HG02642 (cell line): ENCODE measurements at regions not wholly inside any gene's neighbourhood (a gene's known extent, or its start where the extent isn't known, plus 50 kb on each side); places are given as distances from the start of the nearest gene placed in this dataset.

Experiments
- ATAC-seq: cut with Tn5 transposase; IDR thresholded peaks from one replicate; pipeline ENCODE4 v1.9.1; 2021; ENCODE audit warnings: mild to moderate bottlenecking; ENCODE audit not compliant: unreplicated experiment, poor library complexity

DNA sequence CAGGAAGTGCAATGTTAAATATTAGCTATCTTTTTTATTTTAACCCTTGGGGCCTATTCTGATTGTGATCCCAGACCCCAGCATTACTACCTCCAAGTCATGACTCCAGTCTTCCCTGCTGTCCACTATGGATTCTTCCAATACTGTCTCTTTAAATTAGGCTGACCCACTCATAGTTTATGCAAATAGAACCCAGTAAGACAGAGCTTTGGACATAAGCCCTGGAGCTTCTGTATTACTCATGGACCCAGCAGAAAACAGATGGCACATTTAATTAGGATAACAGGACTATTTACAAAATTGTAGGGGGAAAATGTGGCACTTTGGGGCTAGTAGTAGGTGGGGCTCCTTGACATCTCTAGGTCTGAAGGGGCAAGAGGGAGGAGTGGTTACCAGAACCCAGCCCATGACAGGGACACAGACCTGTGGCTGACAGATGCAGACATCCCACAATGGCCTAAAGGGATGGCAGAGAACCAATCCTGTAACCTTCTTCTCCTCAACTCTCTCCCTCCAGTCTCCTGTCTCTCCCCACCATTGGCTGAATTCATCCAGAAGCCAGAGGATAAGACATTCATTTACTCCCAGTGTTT lies 233.5 kb downstream of the OMA1 start:
- ATAC-seq, result no peak

DNA sequence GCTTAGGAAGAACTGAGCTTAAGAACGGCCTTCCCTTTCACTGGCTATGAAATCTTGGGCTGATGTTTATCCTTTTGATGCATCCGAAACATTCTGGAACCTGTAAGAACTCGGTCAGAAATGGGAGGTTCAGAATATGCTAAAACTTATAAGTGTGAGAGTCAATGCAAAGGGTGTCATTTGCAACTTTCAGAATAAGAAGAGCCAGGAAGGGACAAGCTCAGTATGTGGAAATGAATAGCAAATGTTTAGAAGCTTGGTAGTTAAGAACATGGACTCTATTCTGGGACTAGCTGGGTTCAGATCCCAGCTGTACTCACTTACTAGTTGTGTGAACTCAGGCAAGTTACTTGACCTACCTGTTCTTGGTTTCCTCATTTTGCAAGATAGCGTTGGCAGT lies 234.1 kb downstream of the OMA1 start:
- ATAC-seq, result no peak

DNA sequence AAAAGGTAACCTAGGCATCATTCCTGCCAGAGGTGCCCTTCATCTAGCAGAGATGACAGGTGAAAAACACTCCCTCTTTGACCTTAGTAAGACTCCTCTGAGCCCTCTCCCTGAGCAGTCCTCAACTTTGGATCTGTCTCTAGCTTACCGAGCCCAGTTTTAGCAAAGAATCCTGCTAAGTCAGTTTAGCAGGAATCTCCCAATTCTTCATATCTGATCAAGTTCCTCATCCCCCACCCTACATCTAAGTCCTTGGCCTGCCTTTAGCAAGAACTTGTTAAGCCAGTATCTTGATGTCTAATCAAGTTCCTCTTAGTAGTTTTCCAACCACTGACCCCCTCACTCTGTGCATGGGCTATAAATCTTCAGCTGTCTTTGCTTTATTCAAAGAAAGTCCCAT lies 235.6 kb downstream of the OMA1 start:
- no peak for ATAC-seq

DNA sequence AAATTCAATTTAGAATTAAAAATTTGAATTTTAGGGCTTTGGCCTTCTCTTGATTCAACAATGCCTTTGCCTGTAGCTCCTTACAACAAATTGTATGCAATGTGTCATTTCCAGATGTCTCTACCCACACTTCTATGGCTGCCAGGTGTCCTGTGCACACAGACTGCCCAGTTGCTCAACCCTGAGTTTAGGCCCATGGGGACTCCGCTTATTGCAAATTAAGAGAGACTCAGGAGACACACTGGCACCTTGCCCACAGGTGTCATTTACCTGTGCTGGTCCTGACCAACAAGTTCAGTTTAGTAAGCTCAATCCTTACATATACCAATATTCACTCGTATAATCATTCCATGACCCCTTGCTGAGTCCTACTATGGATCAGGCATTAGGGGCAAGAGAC lies 236.1 kb downstream of the OMA1 start:
- ATAC-seq, result no peak

DNA sequence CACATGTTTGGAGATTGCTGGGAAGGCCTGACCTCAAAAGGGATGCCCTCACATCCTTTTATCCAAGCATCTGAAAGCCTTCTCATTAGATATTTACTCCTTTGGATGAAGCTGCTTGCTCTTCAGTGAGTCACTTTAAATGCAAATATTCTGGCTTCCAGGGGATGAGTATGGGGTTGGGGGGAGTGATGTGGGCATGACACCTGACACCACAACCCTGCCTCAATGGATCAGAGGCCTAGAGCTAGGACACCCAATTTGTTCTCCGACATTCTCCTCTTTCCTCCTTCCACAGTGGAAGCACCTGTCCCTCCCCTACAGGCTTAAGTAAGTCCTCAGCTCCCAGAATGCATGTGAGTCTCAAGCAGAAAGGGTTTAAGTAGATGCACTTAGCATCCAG lies 238.3 kb downstream of the OMA1 start:
- no peak for ATAC-seq

DNA sequence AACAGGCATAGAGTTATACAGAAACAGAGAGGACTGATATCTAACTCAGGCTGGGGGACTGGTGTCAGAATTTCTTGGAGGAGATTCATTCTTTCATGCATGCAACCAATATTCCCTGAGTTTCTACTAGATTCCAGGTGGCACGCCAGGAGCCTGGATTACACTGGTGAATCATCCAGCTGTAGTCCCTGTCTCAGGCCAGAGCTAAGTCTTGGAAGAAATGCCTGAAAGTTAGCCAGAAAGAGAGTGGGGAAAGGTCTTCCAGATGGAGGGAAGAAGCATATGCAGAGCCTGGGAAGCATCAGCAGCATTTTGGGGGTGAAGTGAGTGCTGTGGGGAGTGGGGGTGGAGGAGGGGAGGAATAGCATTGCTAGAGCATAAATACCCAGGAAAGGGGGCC lies 239.1 kb downstream of the OMA1 start:
- no peak for ATAC-seq

DNA sequence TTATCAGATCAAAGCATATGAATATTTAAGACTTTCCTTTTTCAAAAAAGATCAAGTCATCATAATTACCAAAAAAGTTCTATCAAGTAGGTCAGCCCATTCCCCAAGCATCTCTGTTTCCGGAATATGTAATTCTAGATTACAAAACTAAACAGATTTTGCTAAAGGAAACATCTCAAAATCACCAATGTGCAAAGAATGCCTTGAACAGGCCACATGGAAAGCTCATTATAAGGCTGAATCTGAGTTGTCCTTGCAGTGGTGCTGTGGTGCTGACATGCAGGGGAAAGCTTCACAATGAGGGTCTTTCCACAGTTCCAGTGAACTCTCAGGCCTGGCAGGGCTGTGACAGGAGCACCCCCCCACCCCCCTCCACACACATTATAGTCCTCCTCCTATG lies 240.9 kb downstream of the OMA1 start:
- no peak for ATAC-seq

DNA sequence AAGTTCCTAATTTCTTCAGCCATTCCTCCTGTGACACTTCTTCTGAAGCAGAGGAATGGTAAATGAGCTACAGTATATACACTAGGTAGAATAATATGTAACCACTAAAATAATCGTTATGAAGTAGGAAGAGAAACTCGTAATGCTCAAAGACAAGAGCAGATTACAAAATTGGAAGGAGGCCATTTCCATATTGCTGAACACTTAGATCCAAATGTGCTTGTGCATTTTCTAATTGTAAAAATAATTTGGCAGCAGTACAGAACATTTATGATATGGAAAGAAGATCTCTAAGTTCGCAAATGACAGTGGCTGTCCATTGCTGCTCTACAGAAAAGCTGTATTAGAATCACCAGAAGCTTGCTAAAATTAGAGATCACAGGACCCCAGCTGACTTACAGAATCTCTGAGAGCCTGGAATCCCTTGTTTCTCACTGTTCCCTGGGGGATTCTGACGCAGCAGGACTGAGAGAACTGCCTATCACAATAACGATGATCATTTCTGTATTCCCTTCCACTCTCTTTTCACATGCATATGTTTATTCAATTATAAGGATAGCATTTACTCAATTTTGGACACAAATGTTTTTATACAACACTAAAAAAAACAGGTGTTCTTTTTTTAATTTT lies 242.1 kb downstream of the OMA1 start:
- no peak for ATAC-seq

DNA sequence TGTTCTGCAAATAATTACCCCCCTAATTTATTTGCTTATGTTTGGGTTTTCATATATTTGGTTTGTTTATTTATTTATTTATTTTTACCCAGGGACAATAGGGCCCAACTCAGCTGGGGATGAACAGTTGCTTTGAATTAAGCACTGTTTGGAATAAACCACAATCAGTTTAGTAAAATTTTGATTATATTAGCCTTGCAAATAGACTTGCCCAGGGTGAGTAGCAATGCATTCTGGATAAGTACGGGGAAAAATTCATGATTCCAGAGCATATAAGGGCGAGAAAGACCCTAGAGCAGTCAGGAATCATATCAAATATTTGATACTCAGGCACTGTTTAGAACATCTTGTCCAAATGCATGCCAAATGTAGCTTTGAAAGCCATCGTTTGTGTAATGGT lies 242.7 kb downstream of the OMA1 start:
- no peak for ATAC-seq

DNA sequence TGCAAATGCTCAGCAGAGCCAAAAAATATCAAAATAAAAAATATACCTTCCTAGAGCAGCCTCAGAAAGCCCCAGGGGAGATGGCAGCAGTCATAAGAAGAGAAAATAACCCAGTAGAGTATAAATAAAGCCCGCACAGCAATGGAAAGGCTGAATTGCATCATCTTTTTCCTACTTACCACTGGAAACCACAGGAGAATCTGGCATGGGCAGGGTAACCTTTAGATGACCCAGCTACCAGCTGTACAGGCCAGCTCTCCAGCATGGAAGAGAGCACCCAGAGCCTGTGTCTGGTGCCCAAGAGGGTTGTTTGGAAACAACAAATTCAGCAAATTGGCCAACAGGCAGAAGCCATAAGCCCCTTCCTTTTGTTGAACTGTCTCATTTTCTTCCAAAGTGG lies 253.1 kb downstream of the OMA1 start:
- no peak for ATAC-seq

DNA sequence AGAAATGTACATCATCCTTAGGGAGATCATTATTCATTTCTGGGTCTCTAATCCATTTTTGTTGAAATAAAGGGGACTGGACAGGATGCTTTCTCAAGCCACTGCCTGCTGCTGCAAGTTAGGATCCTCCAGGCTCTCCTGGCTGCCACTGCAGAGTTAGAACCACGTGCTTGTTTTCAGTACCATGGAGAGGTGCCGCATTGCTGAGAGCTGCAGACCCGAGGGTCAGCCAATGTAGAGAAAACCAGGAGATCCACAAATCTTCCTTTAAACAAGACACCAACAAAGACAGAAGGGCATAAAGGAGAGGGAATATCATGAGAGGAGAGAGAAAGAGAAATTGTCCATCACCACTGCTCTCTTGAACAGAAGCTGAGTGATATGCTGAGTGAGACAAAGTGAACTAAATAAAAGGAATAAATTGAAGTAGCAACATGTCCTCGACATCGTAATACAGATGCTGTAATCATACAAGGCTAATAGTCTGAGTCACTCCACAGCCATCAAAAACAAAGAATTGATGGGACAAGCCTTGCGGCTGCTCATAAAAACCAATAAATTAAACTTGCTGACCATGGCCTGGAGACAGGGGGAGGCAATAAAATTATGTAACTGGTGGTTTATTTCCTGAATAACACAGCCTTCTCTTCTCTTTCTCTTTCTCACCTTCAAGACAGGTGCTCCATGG lies 255.7 kb downstream of the OMA1 start:
- ATAC-seq, result no peak

DNA sequence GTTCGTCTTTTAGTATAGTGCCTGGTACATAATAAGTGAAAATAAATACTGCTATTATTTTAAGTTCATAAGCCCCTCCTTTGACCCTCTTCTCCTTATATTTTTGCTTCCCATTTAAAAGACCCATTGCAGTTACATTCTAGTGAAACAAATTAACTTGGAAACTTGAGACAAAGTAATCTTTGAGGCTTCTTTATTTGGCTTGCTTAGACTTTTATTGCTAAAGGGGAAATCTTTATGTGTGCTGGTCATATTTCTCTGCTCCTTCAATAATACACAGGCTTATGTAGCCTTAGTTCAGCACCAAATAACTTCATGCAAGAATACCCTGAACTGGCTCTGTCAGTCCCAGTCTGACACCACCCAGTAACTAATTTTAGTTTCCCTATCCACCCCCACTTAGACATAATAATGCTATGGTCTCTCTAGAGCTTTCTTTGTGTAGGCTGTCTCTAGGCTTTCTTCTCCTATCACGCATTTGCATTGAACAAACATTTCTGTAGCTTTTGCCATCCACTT lies 257.8 kb downstream of the OMA1 start:
- ATAC-seq, result no peak

DNA sequence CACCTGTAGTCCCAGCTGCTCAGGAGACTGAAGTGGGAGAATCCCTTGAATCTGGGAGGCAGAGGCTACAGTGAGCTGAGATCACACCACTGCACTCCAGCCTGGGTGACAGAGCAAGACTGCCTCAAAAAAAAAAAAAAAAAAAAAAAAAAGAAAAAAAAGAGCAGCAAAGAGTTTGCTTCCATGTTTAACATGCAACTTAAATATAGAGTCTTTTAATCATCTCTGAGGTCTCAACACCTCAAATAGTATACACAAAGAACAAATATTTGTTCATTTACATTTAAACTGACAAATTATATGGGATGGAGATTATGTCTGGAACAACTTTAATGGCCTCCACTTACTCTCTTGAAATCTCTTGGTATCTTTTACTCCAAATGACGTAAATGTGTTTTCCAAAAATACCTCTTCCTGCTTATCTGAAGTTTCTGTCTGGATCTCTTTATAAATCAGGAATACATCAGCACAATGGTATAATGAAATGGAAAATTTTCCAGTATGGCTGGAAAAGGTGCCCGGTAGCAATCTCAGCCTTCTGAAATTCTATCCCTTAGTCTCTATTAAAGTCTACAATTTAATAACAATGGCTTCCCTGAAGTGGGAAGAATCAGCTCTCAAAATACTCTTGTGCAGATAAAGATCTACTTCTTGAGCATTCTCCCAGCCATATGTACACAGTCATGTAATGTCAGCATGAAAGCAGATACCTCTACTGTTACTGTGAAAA lies 258.5 kb downstream of the OMA1 start:
- no peak for ATAC-seq

DNA sequence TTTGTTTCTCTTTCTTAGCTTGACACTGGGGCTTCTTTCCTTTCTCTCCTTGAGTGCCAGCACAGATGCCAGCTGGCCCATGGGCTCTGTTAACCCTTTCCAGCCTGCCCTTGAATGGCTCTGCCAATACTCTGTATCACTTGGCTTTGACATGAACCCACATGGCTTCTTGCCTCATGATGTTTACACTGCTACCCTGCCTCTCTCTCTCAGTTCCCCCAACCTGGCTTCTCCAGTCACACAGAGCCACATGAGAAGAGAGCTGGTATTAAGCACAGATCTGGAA lies 262.4 kb downstream of the OMA1 start:
- no peak for ATAC-seq

DNA sequence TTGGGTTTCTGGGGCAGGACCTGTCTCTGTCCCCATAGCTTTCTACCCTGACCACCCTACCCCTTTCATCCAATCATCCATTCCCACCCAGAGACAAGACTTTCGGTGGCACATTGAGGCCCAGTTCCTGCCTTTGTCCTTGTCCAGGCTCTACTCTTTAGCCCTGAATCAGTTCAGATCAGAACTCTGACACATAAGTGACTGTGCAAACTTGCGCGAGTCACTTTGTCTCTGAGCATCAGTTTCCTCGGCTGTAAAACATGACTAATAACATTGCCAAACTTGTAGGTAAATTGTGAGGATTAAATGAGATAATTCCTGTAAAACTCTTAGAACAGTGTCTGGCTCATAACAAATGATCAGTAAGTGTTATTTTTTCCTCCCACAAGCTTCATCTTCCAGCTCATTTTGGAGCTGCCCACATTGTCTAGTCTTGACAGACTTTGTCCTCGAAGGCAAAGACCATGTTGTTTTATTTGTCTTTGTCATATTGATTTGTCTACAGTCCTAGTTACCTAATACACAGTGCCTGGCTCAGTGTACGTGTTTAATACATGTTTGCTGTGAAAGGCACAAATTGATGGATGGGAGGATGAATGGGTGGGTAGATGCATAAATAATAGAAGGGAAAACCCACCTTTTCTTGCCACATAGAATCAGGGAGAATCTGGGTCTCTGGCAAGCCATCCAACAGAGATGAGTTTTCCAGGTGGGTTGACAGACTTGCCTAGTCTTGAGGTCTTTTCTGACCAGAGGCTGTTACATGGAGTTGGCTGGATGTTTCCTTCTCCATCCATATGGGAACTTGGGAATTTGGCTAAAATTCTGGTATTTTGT lies 262.9 kb downstream of the OMA1 start:
- ATAC-seq, result no peak

DNA sequence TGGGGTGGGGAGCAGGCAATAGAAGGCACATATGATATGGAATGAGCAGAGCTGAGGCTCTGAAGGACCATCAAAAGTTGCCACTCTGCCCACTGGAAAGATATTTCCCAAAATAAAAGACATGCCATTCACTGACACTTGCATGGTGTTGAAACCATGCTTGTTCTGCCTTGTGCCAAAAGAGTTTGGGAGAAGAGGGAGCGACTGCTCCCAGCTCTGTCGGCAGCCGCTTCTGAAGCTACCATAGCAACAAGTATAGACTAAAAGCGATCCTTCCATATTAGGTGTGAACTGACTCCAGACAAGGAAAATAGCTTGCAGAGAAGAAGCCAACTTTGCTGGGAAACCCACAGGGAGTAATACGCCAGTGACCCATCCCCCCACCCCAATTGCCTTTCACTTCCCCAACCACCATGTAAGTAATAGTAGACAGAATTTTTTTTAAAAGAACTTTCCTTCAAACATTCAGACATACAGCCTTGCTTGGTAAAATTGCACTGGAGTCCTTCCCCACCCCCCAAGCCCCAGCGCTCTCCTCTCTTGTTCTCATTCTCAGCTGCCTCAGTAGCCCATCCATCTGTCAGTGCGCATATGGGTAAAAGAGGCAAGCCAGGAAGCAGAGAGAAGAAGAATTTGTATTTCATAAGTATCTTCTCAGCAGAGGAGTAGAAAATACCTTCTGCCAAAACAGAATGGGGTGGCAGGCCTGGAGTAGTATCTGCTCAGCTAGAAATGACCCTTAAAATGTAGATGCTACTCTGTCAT lies 263.7 kb downstream of the OMA1 start:
- ATAC-seq, result no peak

DNA sequence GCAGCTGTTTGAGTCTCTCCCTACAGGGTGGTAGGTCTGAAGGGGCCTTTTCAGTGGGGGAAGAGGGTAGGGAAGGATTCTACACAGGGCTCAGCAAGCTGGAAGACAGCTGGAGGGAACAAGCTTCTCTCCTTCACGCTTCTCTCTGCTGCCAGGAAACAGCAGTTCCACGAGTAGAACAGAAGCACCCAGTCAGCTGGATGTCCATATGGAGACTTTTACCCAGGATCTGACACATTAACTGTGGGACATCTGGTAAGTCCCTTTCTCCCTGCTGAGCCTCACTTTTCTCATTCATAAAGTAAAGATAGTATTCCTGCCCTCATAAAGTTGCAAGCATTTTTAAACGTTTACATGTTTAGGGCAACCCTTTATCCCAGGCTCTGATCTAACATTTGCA lies 280.3 kb downstream of the OMA1 start:
- ATAC-seq, result no peak

DNA sequence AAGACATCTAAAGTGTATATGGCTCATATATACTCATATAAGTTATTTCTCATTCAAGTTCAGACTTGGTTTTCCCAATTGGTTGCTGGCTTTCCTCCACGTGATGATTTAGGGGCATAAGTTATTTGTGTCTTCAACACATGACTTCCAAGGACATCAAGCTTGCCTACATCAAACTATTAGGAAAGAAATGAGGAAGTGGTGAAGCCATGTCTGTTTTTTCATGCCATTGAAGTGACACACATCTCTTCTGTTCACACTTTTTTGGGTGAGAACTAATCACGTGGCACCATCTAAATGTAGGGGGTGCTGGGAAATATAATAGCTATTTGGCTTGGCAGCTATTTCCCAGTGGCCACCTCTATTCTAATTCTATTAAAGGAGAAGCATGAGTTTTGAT lies 282.1 kb downstream of the OMA1 start:
- no peak for ATAC-seq

DNA sequence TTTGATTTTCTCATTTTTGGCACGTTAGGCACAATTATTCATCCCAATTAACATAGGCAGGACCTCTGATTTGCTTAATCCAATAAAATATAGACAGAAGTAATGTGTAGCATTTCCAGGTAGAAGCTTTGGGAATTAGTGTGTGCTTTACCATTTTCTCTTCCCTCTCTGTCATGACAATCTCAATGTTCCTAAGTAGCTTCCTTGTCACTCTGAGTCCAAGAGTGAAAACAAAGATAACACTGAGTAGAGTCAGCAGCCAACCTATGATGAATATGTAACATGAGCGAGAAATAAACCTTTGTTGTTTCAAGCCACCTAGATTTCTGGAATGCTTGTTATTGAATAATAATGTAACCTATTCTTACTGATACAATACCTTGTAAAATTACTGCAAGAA lies 283.8 kb downstream of the OMA1 start:
- no peak for ATAC-seq

DNA sequence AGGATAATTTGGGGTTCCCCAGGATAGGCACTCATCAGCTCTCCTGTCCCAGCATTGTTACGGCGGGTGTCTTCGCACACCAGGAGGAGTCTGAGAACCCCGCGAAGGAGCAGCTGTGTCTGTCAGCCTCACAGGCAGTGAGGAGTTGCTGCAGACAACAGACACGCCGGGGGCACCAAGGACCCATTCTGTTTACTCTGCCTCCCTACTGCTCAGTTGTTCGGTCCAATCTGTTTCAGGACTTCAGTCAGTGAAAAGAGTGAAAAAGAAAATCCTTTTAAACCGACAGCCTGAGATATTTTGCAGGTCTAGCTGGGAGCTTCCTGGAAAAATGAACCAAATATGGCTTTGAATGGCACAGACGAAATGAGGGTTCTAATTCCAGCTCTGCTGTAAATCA lies 288.4 kb downstream of the OMA1 start:
- ATAC-seq, result no peak
